Body of pancreas (tissue), 4 donors: ENCODE measurements at regions not wholly inside any gene's neighbourhood (a gene's known extent, or its start where the extent isn't known, plus 50 kb on each side); places are given as distances from the start of the nearest gene placed in this dataset.

Experiments
- ATAC-seq: fragments of 150-250 bp; one replicate; pipeline ENCODE4 v1.9.1; 2016
- DNase-seq, 4 donors: peaks; one replicate each; pipeline ENCODE4 v3.0.0-alpha.2; 2019
- H3K27ac ChIP-seq, 4 donors: fragments of 200-600 bp; sonication (generic); 1 replicate in 3 of 4; 2 replicates in 1 of 4; pipeline versions ENCODE4 v1.5.1 to v1.6.1; 2016 to 2019; ENCODE audit warnings: mild to moderate bottlenecking in 1 of 4, mixed read lengths in 1 of 4, moderate library complexity in 1 of 4
- H3K27me3 ChIP-seq, 2 donors: fragments of 200-600 bp; sonication (generic); one replicate each; pipeline ENCODE4 v1.6.0; 2016; ENCODE audit warnings: mild to moderate bottlenecking in 1 of 2
- H3K36me3 ChIP-seq, 2 donors: fragments of 200-600 bp; sonication (generic); replicated peaks in 1 of 2; 2 replicates each; pipeline ENCODE4 v1.5.1; 2016; ENCODE audit warnings: low read depth in 2 of 2; ENCODE audit not compliant: insufficient read depth in 1 of 2
- H3K4me1 ChIP-seq: fragments of 200-600 bp; sonication (generic); one replicate; pipeline ENCODE4 v1.6.0; 2016
- H3K4me3 ChIP-seq, 2 donors: fragments of 200-600 bp; sonication (generic); 1 replicate in 1 of 2; 2 replicates in 1 of 2; pipeline ENCODE4 v1.5.1; 2016 to 2019
- H3K9me3 ChIP-seq, 3 donors: fragments of 200-600 bp; sonication (generic); 1 replicate in 2 of 3; 2 replicates in 1 of 3; pipeline ENCODE4 v1.5.1; 2016
- POLR2A ChIP-seq, 3 donors: fragments of 450-650 bp; IDR thresholded peaks; one replicate each; pipeline ENCODE4 v1.6.1; 2016; ENCODE audit warnings: antibody characterized with exemption in 3 of 3, mild to moderate bottlenecking in 2 of 3
- WGBS, 2 donors: methylation state at CpG; one replicate each; pipeline ENCODE4 v1.1.5; 2017; 5-methylcytosine and 5-hydroxymethylcytosine counted together
- intact Hi-C: fragments of 100-400 bp; cut with DNase I; formaldehyde crosslinking; loops from one replicate; pipeline ENCODE4 v1.15.1; 2023
- TF ChIP-seq, protein P1 (sequence below), 7 experiments: fragments of 450-650 bp in 4 of 7; fragments of 200-600 bp in 3 of 7; sonication (generic) in 3 of 7; IDR thresholded peaks; one replicate each; pipeline ENCODE4 v1.5.1; 2016 to 2019; ENCODE audit warnings: antibody characterized with exemption in 7 of 7

DNA sequence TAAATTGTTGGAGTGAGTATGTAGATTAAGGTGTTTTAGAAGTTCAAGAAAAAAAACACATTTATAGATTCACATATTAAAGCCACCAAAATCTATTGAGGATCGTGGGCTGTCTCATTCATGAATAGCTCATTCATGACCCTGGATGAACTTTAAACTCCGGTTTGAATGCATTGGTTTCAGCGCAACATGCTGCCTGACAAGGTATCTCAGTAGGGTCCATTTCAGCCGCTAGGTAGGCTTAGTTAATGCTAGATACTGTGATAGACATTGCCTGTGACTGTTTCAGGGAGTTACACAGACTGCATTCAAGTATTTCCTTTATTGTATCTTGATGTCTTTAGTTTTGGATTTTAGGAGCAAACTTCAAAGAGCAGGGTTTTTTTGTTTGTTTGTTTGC, 140.5 kb upstream of the POGK start:
- ATAC-seq (no peak), DNase-seq (no peak)
- Histone ChIP-seq H3K9me3 (no peaks in the 10 kb centered on the region), H3K4me3 (no peak overlapping the region), H3K27me3 (no peaks in the 10 kb centered on the region), H3K27ac (no peak overlapping the region), H3K36me3 (no peaks in the 10 kb centered on the region), H3K4me1 (no peaks in the 10 kb centered on the region)
- no peak for TF ChIP-seq POLR2A (IDR thresholded peaks at IDR 0.05)
- TF ChIP-seq, protein P1, sequence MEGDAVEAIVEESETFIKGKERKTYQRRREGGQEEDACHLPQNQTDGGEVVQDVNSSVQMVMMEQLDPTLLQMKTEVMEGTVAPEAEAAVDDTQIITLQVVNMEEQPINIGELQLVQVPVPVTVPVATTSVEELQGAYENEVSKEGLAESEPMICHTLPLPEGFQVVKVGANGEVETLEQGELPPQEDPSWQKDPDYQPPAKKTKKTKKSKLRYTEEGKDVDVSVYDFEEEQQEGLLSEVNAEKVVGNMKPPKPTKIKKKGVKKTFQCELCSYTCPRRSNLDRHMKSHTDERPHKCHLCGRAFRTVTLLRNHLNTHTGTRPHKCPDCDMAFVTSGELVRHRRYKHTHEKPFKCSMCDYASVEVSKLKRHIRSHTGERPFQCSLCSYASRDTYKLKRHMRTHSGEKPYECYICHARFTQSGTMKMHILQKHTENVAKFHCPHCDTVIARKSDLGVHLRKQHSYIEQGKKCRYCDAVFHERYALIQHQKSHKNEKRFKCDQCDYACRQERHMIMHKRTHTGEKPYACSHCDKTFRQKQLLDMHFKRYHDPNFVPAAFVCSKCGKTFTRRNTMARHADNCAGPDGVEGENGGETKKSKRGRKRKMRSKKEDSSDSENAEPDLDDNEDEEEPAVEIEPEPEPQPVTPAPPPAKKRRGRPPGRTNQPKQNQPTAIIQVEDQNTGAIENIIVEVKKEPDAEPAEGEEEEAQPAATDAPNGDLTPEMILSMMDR (IDR thresholded peaks at IDR 0.05), result no peak
- intact Hi-C loops, result no loop called here
- WGBS, 2 donors, result 76 to 77% methylated on average over 4 of the region's 4 CpGs

DNA sequence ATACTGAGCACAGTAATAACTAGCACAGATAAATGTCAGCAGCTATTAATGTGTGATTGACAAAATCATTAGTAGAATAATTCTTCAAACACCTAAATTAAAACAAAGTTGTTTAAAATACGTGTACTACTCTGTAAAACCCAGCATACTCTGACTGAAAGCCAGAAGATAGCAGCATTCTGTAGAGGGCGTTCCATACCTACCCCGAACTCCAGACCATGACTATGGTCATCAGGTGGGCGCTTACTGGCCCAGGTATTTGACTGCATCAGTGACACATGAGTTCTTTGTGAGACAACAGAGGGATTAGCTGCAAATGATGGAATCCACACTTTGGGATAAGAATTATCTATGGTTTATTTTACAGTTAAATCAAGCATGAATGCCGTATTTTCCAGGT, 139.7 kb upstream of the POGK start:
- DNase-seq (no peak), ATAC-seq (no peak)
- no peaks in the 10 kb centered on the region for H3K4me1 ChIP-seq
- no peaks in the 10 kb centered on the region for H3K27me3 ChIP-seq
- WGBS, 2 donors, result 54 to 64% methylated on average over 5 of the region's 5 CpGs
- no peak overlapping the region for H3K27ac ChIP-seq
- no peak for TF ChIP-seq POLR2A (IDR thresholded peaks at IDR 0.05)
- TF ChIP-seq, protein P1 (IDR thresholded peaks at IDR 0.05), result no peak
- H3K4me3 ChIP-seq, result no peak overlapping the region
- H3K36me3 ChIP-seq, result no peaks in the 10 kb centered on the region
- H3K9me3 ChIP-seq, result no peaks in the 10 kb centered on the region
- intact Hi-C loops, result no loop called here

DNA sequence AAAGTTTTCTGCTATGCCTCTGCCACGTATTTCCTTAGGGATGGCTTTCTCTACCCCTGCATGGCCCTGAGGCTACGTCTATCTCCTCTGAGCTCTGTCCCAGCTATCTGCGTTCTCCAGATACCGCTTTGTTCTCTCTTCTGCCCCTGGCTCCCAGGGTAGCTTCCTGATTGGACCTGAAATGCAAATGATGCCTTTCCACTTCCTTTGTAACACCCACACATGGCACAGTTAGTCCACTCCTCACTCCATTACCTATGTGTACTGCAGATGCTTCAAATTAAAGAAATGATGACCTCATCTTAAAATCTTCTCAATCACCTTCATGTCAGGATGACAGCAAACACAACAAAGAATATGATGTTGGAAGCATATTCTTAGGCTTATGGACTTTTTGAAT, 138.6 kb upstream of the POGK start:
- intact Hi-C loops, result no loop called here
- ATAC-seq, result no peak
- H3K36me3 ChIP-seq, result no peaks in the 10 kb centered on the region
- no peak for TF ChIP-seq POLR2A (IDR thresholded peaks at IDR 0.05)
- TF ChIP-seq, protein P1 (IDR thresholded peaks at IDR 0.05), result no peak
- H3K27me3 ChIP-seq, result no peaks in the 10 kb centered on the region
- no peaks in the 10 kb centered on the region for H3K9me3 ChIP-seq
- H3K4me3 ChIP-seq, result no peak overlapping the region
- WGBS, 2 donors, result 74 to 78% methylated on average over 4 of the region's 4 CpGs
- DNase-seq, result no peak
- no peaks in the 10 kb centered on the region for H3K4me1 ChIP-seq
- H3K27ac ChIP-seq, result no peak overlapping the region

DNA sequence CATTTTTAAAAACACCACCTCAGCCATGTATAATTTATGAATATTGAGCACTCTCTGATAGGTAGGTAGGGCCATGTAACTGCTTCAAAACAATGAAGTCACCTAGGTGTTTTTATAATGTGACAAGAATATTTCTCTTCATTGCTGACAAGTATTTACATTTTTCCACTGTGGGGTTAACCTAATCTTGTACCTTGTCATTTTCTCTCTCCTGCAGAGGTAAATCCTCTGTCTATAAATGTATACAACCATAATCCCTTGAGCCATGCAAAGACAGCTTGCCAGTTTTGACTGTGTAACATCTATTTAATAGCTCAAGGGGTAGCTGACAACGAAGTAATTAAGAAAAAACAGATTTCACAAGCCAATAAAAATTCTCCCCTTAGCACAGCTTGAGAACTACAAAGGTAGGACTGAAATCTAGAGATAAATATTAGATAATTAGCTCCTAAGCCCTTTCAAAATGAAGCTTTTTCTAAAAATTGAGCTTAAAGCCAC, 137.6 kb upstream of the POGK start:
- Histone ChIP-seq H3K27ac (no peak overlapping the region), H3K9me3 (no peaks in the 10 kb centered on the region), H3K27me3 (no peaks in the 10 kb centered on the region), H3K4me1 (no peaks in the 10 kb centered on the region), H3K4me3 (no peak overlapping the region), H3K36me3 (no peaks in the 10 kb centered on the region)
- no peak for DNase-seq
- ATAC-seq, result no peak
- TF ChIP-seq POLR2A (IDR thresholded peaks at IDR 0.05), result no peak
- TF ChIP-seq, protein P1 (IDR thresholded peaks at IDR 0.05), result no peak
- WGBS, 2 donors, result 30 to 61% methylated on average over 1 of the region's 1 CpG
- intact Hi-C loops, result no loop called here

DNA sequence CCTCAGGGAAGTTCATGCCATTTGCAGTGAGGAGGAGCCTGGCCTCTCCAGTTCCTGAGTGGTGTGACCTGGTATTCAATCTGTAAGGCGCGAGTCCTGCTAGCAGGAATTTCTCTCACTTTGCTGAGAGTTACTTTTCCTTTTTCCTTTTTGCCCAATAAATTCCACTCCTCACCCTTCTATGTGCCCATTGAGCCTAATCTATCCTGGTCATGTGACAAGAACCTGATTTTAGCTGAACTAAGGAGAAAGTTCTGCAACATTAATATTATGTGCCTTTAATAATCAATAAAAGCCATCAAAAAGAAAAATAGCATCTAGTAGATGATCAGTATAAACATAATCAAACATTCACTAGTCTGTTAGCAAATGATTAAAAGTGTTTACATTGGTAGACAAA, 136.1 kb upstream of the POGK start:
- Histone ChIP-seq H3K36me3 (no peaks in the 10 kb centered on the region), H3K4me3 (no peak overlapping the region), H3K27ac (no peak overlapping the region), H3K27me3 (no peaks in the 10 kb centered on the region), H3K4me1 (no peaks in the 10 kb centered on the region), H3K9me3 (no peaks in the 10 kb centered on the region)
- ATAC-seq (no peak), DNase-seq (no peak)
- 61 to 74% methylated on average over 2 of the region's 2 CpGs for WGBS, 2 donors
- no peak for TF ChIP-seq POLR2A (IDR thresholded peaks at IDR 0.05)
- TF ChIP-seq, protein P1 (IDR thresholded peaks at IDR 0.05), result no peak
- intact Hi-C loops, result no loop called here
